ENCODE measurements at regions not wholly inside any gene's neighbourhood (a gene's known extent, or its start where the extent isn't known, plus 50 kb on each side); places are given as distances from the start of the nearest gene placed in this dataset.

DNA sequence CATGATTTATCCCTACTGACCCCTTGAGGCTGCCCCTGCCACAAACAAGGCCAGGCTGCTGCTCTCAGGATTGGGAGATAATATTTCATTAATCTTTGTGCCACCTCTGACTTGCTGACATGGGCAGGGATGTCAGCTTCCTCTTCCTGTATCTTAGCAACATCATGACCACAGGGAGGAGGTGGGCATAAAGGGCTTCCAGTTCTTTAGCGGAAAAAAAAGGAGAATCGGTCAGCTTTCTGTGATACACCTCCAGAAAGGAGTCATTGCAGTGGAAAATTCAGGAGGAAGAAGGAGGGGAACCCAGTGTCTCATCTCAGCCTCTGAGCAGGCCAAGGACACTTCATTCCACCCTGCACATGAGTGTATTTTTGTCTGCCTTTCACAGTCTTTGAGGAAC is 206.8 kb upstream of the SDK2 start:
- TF ChIP-seq CTCF (IDR thresholded peaks at IDR 0.05) (no peak), EZH2 (IDR thresholded peaks at IDR 0.05; ENCODE audit: borderline replicate concordance, insufficient read depth, low read depth, low read length, poor library complexity, severe bottlenecking) (no peak)

All from B cell (primary cell).